IMR-90 (cell line): ENCODE measurements at regions not wholly inside any gene's neighbourhood (a gene's known extent, or its start where the extent isn't known, plus 50 kb on each side); places are given as distances from the start of the nearest gene placed in this dataset.

Experiments
- ATAC-seq: fragments of 200-7000 bp; cut with Tn5 transposase; 2 replicates; pipeline ENCODE4 v1.9.1; 2020; ENCODE audit warnings: low read depth, mild to moderate bottlenecking, moderate library complexity
- BruUV-seq: library from RNA; stranded (reverse); fragments of 400-500 nt; replicated peaks from 2 replicates; lab custom pipeline; 2021; lab: Mats Ljungman, UMichigan
- CTCF ChIA-PET: fragments of 300-600 bp; formaldehyde crosslinking; extraction: SDS; loops from one replicate; lab custom pipeline; 2021; ENCODE audit warnings: antibody characterized with exemption; lab: Yijun Ruan, JAX
- POLR2A ChIA-PET: fragments of 300-600 bp; sonication (Branson Sonifier 250); formaldehyde crosslinking; loops from one replicate; lab custom pipeline; 2022; ENCODE audit warnings: antibody characterized with exemption; ENCODE audit not compliant: unreplicated experiment; lab: Charles Lee
- DNase-seq: peaks from one replicate; pipeline ENCODE4 v3.0.0; 2013
- H2AFZ ChIP-seq: replicated peaks from 2 replicates; pipeline ENCODE3; 2013; ENCODE audit warnings: low read length, mild to moderate bottlenecking; ENCODE audit not compliant: poor library complexity
- H2AK5ac ChIP-seq: 2 replicates; pipeline ENCODE4 v1.6.1; 2013; ENCODE audit warnings: low read depth, low read length, inconsistent platforms
- H2AK9ac ChIP-seq: replicated peaks from 2 replicates; pipeline ENCODE3; 2013; ENCODE audit warnings: mild to moderate bottlenecking, low read depth, low read length, moderate library complexity; ENCODE audit not compliant: poor library complexity
- H2BK120ac ChIP-seq: 2 replicates; pipeline ENCODE4 v1.6.1; 2013; ENCODE audit warnings: low read depth, low read length, inconsistent platforms
- H2BK15ac ChIP-seq: 3 replicates; pipeline ENCODE4 v1.6.1; 2013; ENCODE audit warnings: low read depth, low read length, inconsistent platforms
- H2BK20ac ChIP-seq: 2 replicates; pipeline ENCODE4 v1.6.1; 2013; ENCODE audit warnings: low read depth, mild to moderate bottlenecking, inconsistent platforms, low read length, moderate library complexity
- H2BK5ac ChIP-seq: 2 replicates; pipeline ENCODE4 v1.6.1; 2013; ENCODE audit warnings: mild to moderate bottlenecking, low read depth, low read length, inconsistent platforms; ENCODE audit not compliant: poor library complexity, severe bottlenecking
- H3K14ac ChIP-seq: replicated peaks from 2 replicates; pipeline ENCODE4 v1.6.1; 2013; ENCODE audit warnings: low read depth, low read length, inconsistent platforms
- H3K18ac ChIP-seq: 2 replicates; pipeline ENCODE4 v1.6.1; 2013; ENCODE audit warnings: low read depth, low read length, control low read depth
- H3K23ac ChIP-seq: 2 replicates; pipeline ENCODE4 v1.6.1; 2013; ENCODE audit warnings: low read depth, low read length, inconsistent platforms
- H3K27ac ChIP-seq: 2 replicates; pipeline ENCODE4 v1.5.1; 2013; ENCODE audit warnings: mild to moderate bottlenecking, control low read depth, low read length; ENCODE audit not compliant: insufficient read depth
- H3K27me3 ChIP-seq: 2 replicates; pipeline ENCODE4 v1.6.1; 2013; ENCODE audit warnings: low read length; ENCODE audit not compliant: control insufficient read depth, insufficient read depth
- H3K36me3 ChIP-seq: 2 replicates; pipeline ENCODE4 v1.6.1; 2013; ENCODE audit warnings: low read length, mixed read lengths; ENCODE audit not compliant: control insufficient read depth, insufficient read depth
- H3K4ac ChIP-seq: 2 replicates; pipeline ENCODE4 v1.6.1; 2013; ENCODE audit warnings: low read depth, low read length, inconsistent platforms
- H3K4me1 ChIP-seq: 2 replicates; pipeline ENCODE4 v1.6.1; 2013; ENCODE audit warnings: low read length, mixed read lengths; ENCODE audit not compliant: control insufficient read depth, insufficient read depth
- H3K4me2 ChIP-seq: 2 replicates; pipeline ENCODE4 v1.6.1; 2013; ENCODE audit warnings: low read depth, mild to moderate bottlenecking, control low read depth, low read length, moderate library complexity
- H3K4me3 ChIP-seq: 2 replicates; pipeline ENCODE4 v1.5.1; 2013; ENCODE audit warnings: low read depth, mild to moderate bottlenecking, control low read depth, low read length, moderate library complexity; ENCODE audit not compliant: insufficient read depth
- H3K56ac ChIP-seq: 2 replicates; pipeline ENCODE4 v1.6.1; 2013; ENCODE audit warnings: low read length, inconsistent platforms; ENCODE audit not compliant: insufficient read depth; ENCODE audit errors: extremely low read depth
- H3K79me1 ChIP-seq, 2 experiments: 2 replicates each; pipeline ENCODE4 v1.6.1; 2013; ENCODE audit warnings: low read length in 2 of 2, inconsistent platforms in 1 of 2, low read depth in 1 of 2
- H3K9ac ChIP-seq: 2 replicates; pipeline ENCODE4 v1.6.1; 2013; ENCODE audit warnings: low read depth, low read length, control low read depth
- H3K9me1 ChIP-seq: 2 replicates; pipeline ENCODE4 v1.6.1; 2013; ENCODE audit warnings: low read length, inconsistent platforms; ENCODE audit not compliant: insufficient read depth
- H3K9me3 ChIP-seq: 2 replicates; pipeline ENCODE4 v1.6.1; 2013; ENCODE audit warnings: low read length; ENCODE audit not compliant: control insufficient read depth, insufficient read depth
- H4K20me1 ChIP-seq: 2 replicates; pipeline ENCODE4 v1.6.1; 2013; ENCODE audit warnings: low read length, inconsistent platforms; ENCODE audit not compliant: insufficient read depth
- H4K5ac ChIP-seq: 2 replicates; pipeline ENCODE4 v1.6.1; 2013; ENCODE audit warnings: mild to moderate bottlenecking, low read depth, low read length, control low read depth
- H4K8ac ChIP-seq, 2 experiments: 2 replicates each; pipeline ENCODE4 v1.6.1; 2013; ENCODE audit warnings: low read depth in 2 of 2, low read length in 2 of 2, control low read depth in 1 of 2, inconsistent platforms in 1 of 2
- H4K91ac ChIP-seq: 2 replicates; pipeline ENCODE4 v1.6.1; 2013; ENCODE audit warnings: low read depth, low read length, inconsistent platforms; ENCODE audit not compliant: insufficient read depth
- MXI1 ChIP-seq: IDR thresholded peaks from 2 replicates; pipeline ENCODE4 v1.6.1; 2012; ENCODE audit warnings: low read depth, mild to moderate bottlenecking, low read length, moderate library complexity, borderline replicate concordance
- NFE2L2 ChIP-seq: fragments of 150-350 bp; IDR thresholded peaks from 2 replicates; pipeline ENCODE4 v1.6.1; 2016; ENCODE audit warnings: low read depth, mild to moderate bottlenecking, low read length
- RAD21 ChIP-seq: IDR thresholded peaks from 2 replicates; pipeline ENCODE4 v1.6.1; 2012; ENCODE audit warnings: low read length, improper control_type of control experiment
- WGBS, 2 experiments: methylation state at CpG; one replicate each; pipeline versions ENCODE4 v1.1.5 to v1.1.7; 2013; ENCODE audit warnings: missing lambda C conversion rate in 2 of 2; ENCODE audit not compliant: insufficient read length in 1 of 2; ENCODE audit errors: extremely low coverage in 2 of 2; 5-methylcytosine and 5-hydroxymethylcytosine counted together
- dilution Hi-C: fragments of 300-500 bp; cut with HindIII; formaldehyde crosslinking; loops from one replicate; pipeline ENCODE4 v1.14.3; 2018; ENCODE audit warnings: low sequenced_read_pairs; ENCODE audit not compliant: unreplicated experiment
- in situ Hi-C: fragments of 300-500 bp; cut with MboI; formaldehyde crosslinking; loops from 3 replicates; pipeline ENCODE4 v1.14.3; 2019; ENCODE audit warnings: low sequenced_read_pairs, inconsistent platforms, mixed read lengths
- intact Hi-C: fragments of 100-400 bp; cut with micrococcal nuclease; formaldehyde crosslinking; loops from 2 replicates; pipeline ENCODE4 v1.10.0; 2022

DNA sequence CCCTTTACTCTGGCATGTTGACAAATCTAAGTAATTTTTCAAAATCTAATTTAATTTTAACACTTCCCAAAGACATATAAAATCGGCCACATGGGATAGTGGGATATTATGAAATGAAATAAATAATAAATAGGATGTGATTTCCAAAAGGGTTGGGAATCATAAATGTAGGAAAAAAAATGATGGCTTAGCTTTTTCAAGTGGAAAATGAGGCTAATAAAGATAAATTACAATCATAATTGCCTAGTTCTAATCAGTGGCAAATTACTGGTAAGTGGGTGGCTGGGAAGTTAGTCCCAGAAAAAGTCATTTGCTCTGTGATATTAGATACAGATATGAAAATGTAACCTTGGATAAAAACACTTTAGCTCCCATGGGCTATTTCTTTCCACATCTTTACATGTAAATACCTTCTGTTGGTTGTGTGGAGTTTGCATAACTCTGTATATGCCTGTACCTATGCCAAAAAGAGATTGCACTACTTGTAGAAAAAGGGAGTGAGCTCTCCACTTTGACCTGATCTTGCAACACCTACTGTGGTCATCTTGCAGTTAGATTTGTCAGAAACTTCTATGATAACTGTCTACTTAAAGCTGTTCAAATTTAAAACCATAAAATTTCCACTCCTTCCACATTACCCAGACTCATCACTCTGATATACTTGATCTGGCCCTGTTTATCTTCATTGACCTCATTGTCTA is 284.6 kb upstream of the KAZN start:
- H2BK5ac ChIP-seq: no peak overlapping the region
- no peak overlapping the region for H2AK9ac ChIP-seq
- H3K4ac ChIP-seq: no peak overlapping the region
- H2BK120ac ChIP-seq: no peak overlapping the region
- no peak overlapping the region for H3K23ac ChIP-seq
- H3K79me1 ChIP-seq: no peaks in the 10 kb centered on the region
- no peak for DNase-seq
- no peak for TF ChIP-seq RAD21
- TF ChIP-seq MXI1: no peak
- TF ChIP-seq NFE2L2: no peak
- in situ Hi-C loops (no loop called here), dilution Hi-C loops (no loop called here), intact Hi-C loops (no loop called here)
- H3K36me3 ChIP-seq: no peaks in the 10 kb centered on the region
- H2BK20ac ChIP-seq: no peak overlapping the region
- 0 out of 2 replicates have a peak, but pooled peaks cover 2% of the 10 kb centered on the region for H3K9me3 ChIP-seq
- H4K8ac ChIP-seq: no peak overlapping the region
- no peak overlapping the region for H4K91ac ChIP-seq
- H4K20me1 ChIP-seq: no peaks in the 10 kb centered on the region
- no peak overlapping the region for H3K27ac ChIP-seq
- H3K4me2 ChIP-seq: no peak overlapping the region
- no peak overlapping the region for H3K9ac ChIP-seq
- H2AFZ ChIP-seq: no peak overlapping the region
- H3K56ac ChIP-seq: no peak overlapping the region
- CTCF ChIA-PET: no interaction called here
- no CpG with 5 or more reads among the region's 1 CpG for WGBS, 2 experiments
- no peak for ATAC-seq
- no TSS peak for BruUV-seq
- no peak overlapping the region for H2BK15ac ChIP-seq
- POLR2A ChIA-PET: no interaction called here
- H3K4me3 ChIP-seq: no peak overlapping the region
- H3K18ac ChIP-seq: no peak overlapping the region
- no peak overlapping the region for H3K14ac ChIP-seq
- no peak overlapping the region for H2AK5ac ChIP-seq
- H3K4me1 ChIP-seq: no peaks in the 10 kb centered on the region
- H4K5ac ChIP-seq: no peak overlapping the region
- H3K9me1 ChIP-seq: no peaks in the 10 kb centered on the region
- H3K27me3 ChIP-seq: no peaks in the 10 kb centered on the region
